Transverse colon (tissue), 3 donors: ENCODE measurements at regions not wholly inside any gene's neighbourhood (a gene's known extent, or its start where the extent isn't known, plus 50 kb on each side); places are given as distances from the start of the nearest gene placed in this dataset.

Experiments used
- EP300 ChIP-seq: sonication (generic); formaldehyde crosslinking; IDR thresholded peaks from one replicate; pipeline ENCODE4 v1.6.1; 2017; ENCODE audit warnings: antibody characterized with exemption, low read depth
- TF ChIP-seq, protein P1 (sequence below), 5 experiments: fragments of 200-600 bp in 3 of 5; fragments of 450-650 bp in 2 of 5; sonication (generic) in 3 of 5; IDR thresholded peaks; 1 replicate in 2 of 5; 2 replicates in 3 of 5; pipeline ENCODE4 v1.5.1; 2016 to 2017; ENCODE audit warnings: antibody characterized with exemption in 5 of 5, inconsistent platforms in 3 of 5, mild to moderate bottlenecking in 2 of 5, moderate library complexity in 1 of 5

DNA sequence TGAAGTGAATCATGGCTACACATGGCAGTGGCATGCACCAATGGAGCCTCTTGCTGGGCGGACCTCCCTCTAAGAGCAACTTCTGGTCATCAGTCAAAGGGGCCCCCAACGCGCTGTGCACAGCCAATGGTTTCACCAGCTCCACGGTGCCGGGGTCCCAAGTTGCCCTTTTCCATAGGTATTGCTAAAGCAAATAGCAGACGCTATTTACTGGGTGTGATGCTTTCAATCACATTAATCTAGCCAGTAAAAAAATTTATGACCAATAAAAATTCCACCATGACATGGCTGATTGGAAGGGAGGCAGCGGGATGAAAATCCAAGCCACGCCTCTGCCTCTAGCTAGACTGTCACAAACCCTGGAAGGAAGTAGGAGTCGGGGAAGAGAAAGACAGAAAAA lies 680.3 kb upstream of the SOX9 start:
- TF ChIP-seq, protein P1, sequence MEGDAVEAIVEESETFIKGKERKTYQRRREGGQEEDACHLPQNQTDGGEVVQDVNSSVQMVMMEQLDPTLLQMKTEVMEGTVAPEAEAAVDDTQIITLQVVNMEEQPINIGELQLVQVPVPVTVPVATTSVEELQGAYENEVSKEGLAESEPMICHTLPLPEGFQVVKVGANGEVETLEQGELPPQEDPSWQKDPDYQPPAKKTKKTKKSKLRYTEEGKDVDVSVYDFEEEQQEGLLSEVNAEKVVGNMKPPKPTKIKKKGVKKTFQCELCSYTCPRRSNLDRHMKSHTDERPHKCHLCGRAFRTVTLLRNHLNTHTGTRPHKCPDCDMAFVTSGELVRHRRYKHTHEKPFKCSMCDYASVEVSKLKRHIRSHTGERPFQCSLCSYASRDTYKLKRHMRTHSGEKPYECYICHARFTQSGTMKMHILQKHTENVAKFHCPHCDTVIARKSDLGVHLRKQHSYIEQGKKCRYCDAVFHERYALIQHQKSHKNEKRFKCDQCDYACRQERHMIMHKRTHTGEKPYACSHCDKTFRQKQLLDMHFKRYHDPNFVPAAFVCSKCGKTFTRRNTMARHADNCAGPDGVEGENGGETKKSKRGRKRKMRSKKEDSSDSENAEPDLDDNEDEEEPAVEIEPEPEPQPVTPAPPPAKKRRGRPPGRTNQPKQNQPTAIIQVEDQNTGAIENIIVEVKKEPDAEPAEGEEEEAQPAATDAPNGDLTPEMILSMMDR (IDR thresholded peaks at IDR 0.05), result no peak
- TF ChIP-seq EP300, result no peak
